Vagina (tissue), 2 donors: ENCODE measurements at regions not wholly inside any gene's neighbourhood (a gene's known extent, or its start where the extent isn't known, plus 50 kb on each side); places are given as distances from the start of the nearest gene placed in this dataset.

Source experiments
- DNase-seq, 2 donors: peaks; one replicate each; pipeline ENCODE4 v3.0.0-alpha.2; 2017; ENCODE audit errors: extremely low spot score in 2 of 2
- H3K27ac ChIP-seq: fragments of 200-600 bp; sonication (generic); one replicate; pipeline ENCODE4 v1.5.1; 2019
- H3K27me3 ChIP-seq: fragments of 200-600 bp; sonication (generic); one replicate; pipeline ENCODE4 v1.5.1; 2019
- H3K36me3 ChIP-seq, 2 donors: fragments of 200-600 bp; sonication (generic); one replicate each; pipeline ENCODE4 v1.5.1; 2017 to 2019
- H3K4me1 ChIP-seq: fragments of 200-600 bp; sonication (generic); one replicate; pipeline ENCODE4 v1.5.1; 2019
- H3K4me3 ChIP-seq, 2 donors: fragments of 200-600 bp; sonication (generic); 1 replicate in 1 of 2; 2 replicates in 1 of 2; pipeline ENCODE4 v1.5.1; 2016 to 2019
- H3K9me3 ChIP-seq: fragments of 200-600 bp; sonication (generic); one replicate; pipeline ENCODE4 v1.5.1; 2019
- POLR2A ChIP-seq, 2 donors: fragments of 450-650 bp; IDR thresholded peaks; one replicate each; pipeline ENCODE4 v1.6.1; 2017; ENCODE audit warnings: antibody characterized with exemption in 2 of 2, mild to moderate bottlenecking in 2 of 2, moderate library complexity in 2 of 2
- POLR2AphosphoS5 ChIP-seq, 2 donors: sonication (generic); formaldehyde crosslinking; IDR thresholded peaks; one replicate each; pipeline ENCODE4 v1.9.0; 2017; ENCODE audit warnings: antibody characterized with exemption in 2 of 2, mild to moderate bottlenecking in 2 of 2, low read depth in 1 of 2; ENCODE audit not compliant: insufficient read depth in 1 of 2
- intact Hi-C: fragments of 100-400 bp; cut with DNase I; formaldehyde crosslinking; loops from one replicate; pipeline ENCODE4 v1.15.1; 2023
- TF ChIP-seq, protein P1 (sequence below), 3 experiments: fragments of 450-650 bp in 2 of 3; fragments of 200-600 bp in 1 of 3; sonication (generic) in 1 of 3; IDR thresholded peaks; one replicate each; pipeline ENCODE4 v1.5.1; 2017 to 2019; ENCODE audit warnings: antibody characterized with exemption in 3 of 3, mild to moderate bottlenecking in 2 of 3, moderate library complexity in 2 of 3

DNA sequence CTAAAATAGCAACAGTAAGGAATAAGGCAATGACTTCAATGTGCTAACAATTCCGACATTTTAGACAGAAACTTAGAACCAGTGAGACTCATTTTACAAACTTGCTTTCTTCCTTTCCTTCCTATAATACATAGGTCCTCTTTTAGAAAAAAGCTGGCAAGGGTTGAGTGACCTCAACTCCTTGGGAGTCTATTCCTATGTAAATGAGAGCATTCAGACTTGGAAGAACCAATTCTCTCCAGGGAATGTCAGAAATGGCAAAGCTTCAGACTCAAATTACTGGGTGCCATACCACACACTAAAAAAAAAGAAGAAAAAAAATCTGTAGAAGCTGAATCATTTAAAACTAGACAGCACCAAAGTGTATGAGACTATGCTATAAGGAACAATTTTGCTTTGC lies 1328.2 kb downstream of the OLFM4 start:
- Histone ChIP-seq H3K27me3 (no peaks in the 10 kb centered on the region), H3K36me3 (no peaks in the 10 kb centered on the region), H3K9me3 (no peaks in the 10 kb centered on the region), H3K4me3 (no peak overlapping the region), H3K27ac (no peak overlapping the region), H3K4me1 (no peaks in the 10 kb centered on the region)
- TF ChIP-seq, protein P1, sequence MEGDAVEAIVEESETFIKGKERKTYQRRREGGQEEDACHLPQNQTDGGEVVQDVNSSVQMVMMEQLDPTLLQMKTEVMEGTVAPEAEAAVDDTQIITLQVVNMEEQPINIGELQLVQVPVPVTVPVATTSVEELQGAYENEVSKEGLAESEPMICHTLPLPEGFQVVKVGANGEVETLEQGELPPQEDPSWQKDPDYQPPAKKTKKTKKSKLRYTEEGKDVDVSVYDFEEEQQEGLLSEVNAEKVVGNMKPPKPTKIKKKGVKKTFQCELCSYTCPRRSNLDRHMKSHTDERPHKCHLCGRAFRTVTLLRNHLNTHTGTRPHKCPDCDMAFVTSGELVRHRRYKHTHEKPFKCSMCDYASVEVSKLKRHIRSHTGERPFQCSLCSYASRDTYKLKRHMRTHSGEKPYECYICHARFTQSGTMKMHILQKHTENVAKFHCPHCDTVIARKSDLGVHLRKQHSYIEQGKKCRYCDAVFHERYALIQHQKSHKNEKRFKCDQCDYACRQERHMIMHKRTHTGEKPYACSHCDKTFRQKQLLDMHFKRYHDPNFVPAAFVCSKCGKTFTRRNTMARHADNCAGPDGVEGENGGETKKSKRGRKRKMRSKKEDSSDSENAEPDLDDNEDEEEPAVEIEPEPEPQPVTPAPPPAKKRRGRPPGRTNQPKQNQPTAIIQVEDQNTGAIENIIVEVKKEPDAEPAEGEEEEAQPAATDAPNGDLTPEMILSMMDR (IDR thresholded peaks at IDR 0.05): no peak
- TF ChIP-seq POLR2AphosphoS5 (IDR thresholded peaks at IDR 0.05; ENCODE audit: insufficient read depth in 1 of 2, low read depth in 1 of 2): no peak
- TF ChIP-seq POLR2A (IDR thresholded peaks at IDR 0.05): no peak
- intact Hi-C loops: no loop called here
- DNase-seq: no peak

- Histone ChIP-seq H3K4me1 (no peaks in the 10 kb centered on the region), H3K4me3 (no peak overlapping the region), H3K27me3 (no peaks in the 10 kb centered on the region), H3K27ac (no peak overlapping the region), H3K9me3 (no peaks in the 10 kb centered on the region), H3K36me3 (no peaks in the 10 kb centered on the region)
- no peak for DNase-seq
- intact Hi-C loops: no loop called here
- TF ChIP-seq POLR2A (IDR thresholded peaks at IDR 0.05): no peak
- TF ChIP-seq, protein P1 (IDR thresholded peaks at IDR 0.05): no peak
- TF ChIP-seq POLR2AphosphoS5 (IDR thresholded peaks at IDR 0.05; ENCODE audit: insufficient read depth in 1 of 2, low read depth in 1 of 2): no peak
These were observed 1328.8 kb downstream of the OLFM4 start for GRCh38 chr13:54357284-54357933.

GRCh38 chr13:54361460-54361859 lies 1332.8 kb downstream of the OLFM4 start:
- H3K27me3 ChIP-seq: no peaks in the 10 kb centered on the region
- no peak overlapping the region for H3K27ac ChIP-seq
- no peak for TF ChIP-seq POLR2AphosphoS5 (IDR thresholded peaks at IDR 0.05; ENCODE audit: insufficient read depth in 1 of 2, low read depth in 1 of 2)
- no peak for TF ChIP-seq POLR2A (IDR thresholded peaks at IDR 0.05)
- TF ChIP-seq, protein P1 (IDR thresholded peaks at IDR 0.05): no peak
- no peaks in the 10 kb centered on the region for H3K36me3 ChIP-seq
- H3K4me1 ChIP-seq: no peaks in the 10 kb centered on the region
- no peak for DNase-seq
- no peak overlapping the region for H3K4me3 ChIP-seq
- no peaks in the 10 kb centered on the region for H3K9me3 ChIP-seq
- intact Hi-C loops: no loop called here

DNA sequence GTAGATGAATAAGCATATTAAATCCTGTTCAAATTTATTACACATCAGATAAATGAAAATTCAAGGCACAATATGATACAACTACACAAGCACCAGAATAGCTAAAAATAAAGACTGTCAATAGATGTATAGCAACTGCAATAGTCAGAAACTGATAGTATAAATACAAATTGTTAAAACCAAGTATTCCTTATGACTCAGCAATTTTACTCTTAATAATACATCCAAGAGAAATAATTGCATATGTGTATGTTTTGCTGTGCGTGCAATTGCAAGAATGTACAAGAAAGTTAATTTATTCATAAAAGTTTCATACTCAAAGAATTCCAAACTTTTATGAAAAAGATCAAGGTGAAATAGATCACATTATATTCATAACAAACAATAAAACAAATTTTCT lies 1338.1 kb downstream of the OLFM4 start:
- intact Hi-C loops: no loop called here
- DNase-seq: no peak
- H3K27me3 ChIP-seq: no peaks in the 10 kb centered on the region
- TF ChIP-seq POLR2AphosphoS5 (IDR thresholded peaks at IDR 0.05; ENCODE audit: insufficient read depth in 1 of 2, low read depth in 1 of 2) (no peak), POLR2A (IDR thresholded peaks at IDR 0.05) (no peak)
- TF ChIP-seq, protein P1 (IDR thresholded peaks at IDR 0.05): no peak
- H3K36me3 ChIP-seq: no peaks in the 10 kb centered on the region
- H3K4me3 ChIP-seq: no peak overlapping the region
- no peaks in the 10 kb centered on the region for H3K4me1 ChIP-seq
- H3K9me3 ChIP-seq: no peaks in the 10 kb centered on the region
- H3K27ac ChIP-seq: no peak overlapping the region

GRCh38 chr13:54367639-54368271 lies 1339.1 kb downstream of the OLFM4 start:
- no peak for TF ChIP-seq POLR2A (IDR thresholded peaks at IDR 0.05)
- TF ChIP-seq, protein P1 (IDR thresholded peaks at IDR 0.05): no peak
- TF ChIP-seq POLR2AphosphoS5 (IDR thresholded peaks at IDR 0.05; ENCODE audit: insufficient read depth in 1 of 2, low read depth in 1 of 2): no peak
- Histone ChIP-seq H3K4me3 (no peak overlapping the region), H3K36me3 (no peaks in the 10 kb centered on the region), H3K9me3 (no peaks in the 10 kb centered on the region), H3K4me1 (no peaks in the 10 kb centered on the region), H3K27ac (no peak overlapping the region), H3K27me3 (no peaks in the 10 kb centered on the region)
- intact Hi-C loops: no loop called here
- DNase-seq: no peak
